CD14-positive monocyte (primary cell): ENCODE measurements at regions not wholly inside any gene's neighbourhood (a gene's known extent, or its start where the extent isn't known, plus 50 kb on each side); places are given as distances from the start of the nearest gene placed in this dataset.

ENCODE experiments used
- DNase-seq, 3 donors: peaks; one replicate each; pipeline ENCODE4 v3.0.0-alpha.2; 2011 to 2022
- H2AFZ ChIP-seq: 2 replicates; pipeline ENCODE4 v1.6.0; 2012; ENCODE audit warnings: mild to moderate bottlenecking, low read depth, low read length, inconsistent platforms; ENCODE audit not compliant: insufficient read depth, poor library complexity, severe bottlenecking
- H3K27ac ChIP-seq, 2 donors: 1 replicate in 1 of 2; 2 replicates in 1 of 2; pipeline ENCODE4 v1.5.1; 2012 to 2013; ENCODE audit warnings: low read length in 2 of 2, control low read depth in 1 of 2, inconsistent platforms in 1 of 2, low read depth in 1 of 2, mild to moderate bottlenecking in 1 of 2
- H3K27me3 ChIP-seq, 2 donors: one replicate each; pipeline versions ENCODE4 v1.6.0 to v1.6.1; 2011 to 2013; ENCODE audit warnings: low read length in 2 of 2; ENCODE audit not compliant: control insufficient read depth in 2 of 2, insufficient read depth in 2 of 2
- H3K36me3 ChIP-seq, 2 donors: replicated peaks in 1 of 2; 1 replicate in 1 of 2; 2 replicates in 1 of 2; pipeline versions ENCODE4 v1.5.1 to v1.6.1; 2012 to 2013; ENCODE audit warnings: low read length in 2 of 2, control low read depth in 1 of 2, inconsistent platforms in 1 of 2, mild to moderate bottlenecking in 1 of 2; ENCODE audit not compliant: insufficient read depth in 2 of 2, control insufficient read depth in 1 of 2
- H3K4me1 ChIP-seq, 2 donors: 1 replicate in 1 of 2; 2 replicates in 1 of 2; pipeline versions ENCODE4 v1.5.1 to v1.6.1; 2012 to 2013; ENCODE audit warnings: low read length in 2 of 2, control low read depth in 1 of 2, inconsistent platforms in 1 of 2, mild to moderate bottlenecking in 1 of 2, moderate library complexity in 1 of 2; ENCODE audit not compliant: insufficient read depth in 2 of 2, control insufficient read depth in 1 of 2
- H3K4me2 ChIP-seq: replicated peaks from 2 replicates; pipeline ENCODE3; 2012; ENCODE audit warnings: low read length, moderate library complexity, mild to moderate bottlenecking; ENCODE audit not compliant: poor library complexity, severe bottlenecking; ENCODE audit errors: extremely low read depth
- H3K4me3 ChIP-seq, 3 experiments: fragments of 200-600 bp in 1 of 3; sonication (generic) in 1 of 3; replicated peaks in 1 of 3; 1 replicate in 2 of 3; 2 replicates in 1 of 3; pipeline ENCODE4 v1.5.1; 2011 to 2013; ENCODE audit warnings: low read length in 3 of 3, mild to moderate bottlenecking in 3 of 3, control low read depth in 2 of 3, low read depth in 2 of 3, inconsistent platforms in 1 of 3, moderate library complexity in 1 of 3
- H3K79me2 ChIP-seq: 2 replicates; pipeline ENCODE4 v1.6.0; 2012; ENCODE audit warnings: mild to moderate bottlenecking, control low read depth, inconsistent platforms, low read length, moderate library complexity; ENCODE audit not compliant: insufficient read depth
- H3K9ac ChIP-seq: 2 replicates; pipeline ENCODE4 v1.6.0; 2017; ENCODE audit warnings: low read length, mild to moderate bottlenecking; ENCODE audit not compliant: insufficient read depth, poor library complexity, severe bottlenecking
- H3K9me3 ChIP-seq, 2 donors: replicated peaks in 1 of 2; 1 replicate in 1 of 2; 2 replicates in 1 of 2; pipeline versions ENCODE4 v1.5.1 to v1.6.1; 2012 to 2013; ENCODE audit warnings: low read length in 2 of 2, control low read depth in 1 of 2; ENCODE audit not compliant: control insufficient read depth in 1 of 2, insufficient read depth in 1 of 2
- H4K20me1 ChIP-seq: 2 replicates; pipeline ENCODE4 v1.6.0; 2012; ENCODE audit warnings: mild to moderate bottlenecking, low read length, control low read depth, moderate library complexity; ENCODE audit not compliant: insufficient read depth
- H3K27ac Mint-ChIP-seq, 7 donors: one replicate each; pipeline ENCODE4 v1.8.0; 2020; ENCODE audit warnings: mild to moderate bottlenecking in 7 of 7, mixed read lengths in 7 of 7, moderate library complexity in 6 of 7, inconsistent platforms in 2 of 7
- H3K27me3 Mint-ChIP-seq, 3 donors: one replicate each; pipeline ENCODE4 v1.8.0; 2021 to 2022; ENCODE audit warnings: low read depth in 3 of 3, mild to moderate bottlenecking in 3 of 3, mixed read lengths in 3 of 3, moderate library complexity in 3 of 3, inconsistent platforms in 1 of 3
- H3K36me3 Mint-ChIP-seq, 2 donors: one replicate each; pipeline ENCODE4 v1.8.0; 2020; ENCODE audit warnings: mixed read lengths in 2 of 2, inconsistent platforms in 1 of 2, mild to moderate bottlenecking in 1 of 2
- H3K4me1 Mint-ChIP-seq: one replicate; pipeline ENCODE4 v1.8.0; 2020; ENCODE audit warnings: mild to moderate bottlenecking, mixed read lengths
- H3K4me3 Mint-ChIP-seq, 2 donors: one replicate each; pipeline ENCODE4 v1.8.0; 2020; ENCODE audit warnings: mild to moderate bottlenecking in 2 of 2, mixed read lengths in 2 of 2, moderate library complexity in 1 of 2
- H3K9me3 Mint-ChIP-seq, 7 donors: one replicate each; pipeline ENCODE4 v1.8.0; 2020 to 2022; ENCODE audit warnings: mixed read lengths in 7 of 7, mild to moderate bottlenecking in 6 of 7, moderate library complexity in 6 of 7, inconsistent platforms in 2 of 7
- WGBS: methylation state at CpG from one replicate; pipeline ENCODE4 v1.1.5; 2013; ENCODE audit warnings: missing lambda C conversion rate; ENCODE audit not compliant: insufficient coverage; 5-methylcytosine and 5-hydroxymethylcytosine counted together
- intact Hi-C, 2 donors: fragments of 100-400 bp; cut with micrococcal nuclease; formaldehyde crosslinking; loops; one replicate each; pipeline versions ENCODE4 v1.15.0 to v1.15.1; 2023
- TF ChIP-seq, protein P1 (sequence below): fragments of 200-600 bp; IDR thresholded peaks from one replicate; pipeline ENCODE4 v1.8.0; 2022; ENCODE audit warnings: antibody characterized with exemption, mild to moderate bottlenecking

DNA sequence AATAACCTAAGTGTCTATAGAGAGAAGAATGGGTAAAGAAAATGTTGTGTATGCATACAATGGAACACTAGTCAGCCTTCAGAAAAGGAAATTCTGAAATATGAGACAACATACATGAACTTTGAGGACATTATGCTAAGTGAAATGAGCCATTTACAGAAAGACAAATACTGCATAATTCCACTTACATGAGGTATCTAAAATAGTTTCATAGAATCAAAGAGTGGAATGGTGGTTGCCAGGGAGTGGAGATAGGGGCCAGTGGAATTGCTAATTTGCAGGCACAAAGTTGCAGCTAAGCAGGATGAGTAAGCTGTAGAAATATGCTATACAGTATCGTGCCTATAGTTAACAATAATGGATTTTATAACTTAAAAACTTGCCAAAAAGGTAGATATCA, 779.6 kb upstream of the ARPP21 start:
- H4K20me1 ChIP-seq = no peaks in the 10 kb centered on the region
- Mint-ChIP-seq H3K27me3 (peaks cover 0 to 3% (median 2%) of the 10 kb centered on the region in 3 donors), H3K9me3 (peaks cover 0 to 6% (median 5%) of the 10 kb centered on the region in 7 donors), H3K36me3 (no peaks in the 10 kb centered on the region), H3K27ac (no peak overlapping the region), H3K4me1 (no peaks in the 10 kb centered on the region), H3K4me3 (no peak overlapping the region)
- peaks cover 0 to 2% of the 10 kb centered on the region in 2 donors for H3K9me3 ChIP-seq
- no peaks in the 10 kb centered on the region for H3K27me3 ChIP-seq
- H3K79me2 ChIP-seq = no peaks in the 10 kb centered on the region
- H3K4me3 ChIP-seq = no peak overlapping the region
- no peak overlapping the region for H3K4me2 ChIP-seq
- no peaks in the 10 kb centered on the region for H3K4me1 ChIP-seq
- no CpG with 5 or more reads among the region's 1 CpG for WGBS
- no peak overlapping the region for H2AFZ ChIP-seq
- intact Hi-C loops = no loop called here
- H3K27ac ChIP-seq = no peak overlapping the region
- TF ChIP-seq, protein P1, sequence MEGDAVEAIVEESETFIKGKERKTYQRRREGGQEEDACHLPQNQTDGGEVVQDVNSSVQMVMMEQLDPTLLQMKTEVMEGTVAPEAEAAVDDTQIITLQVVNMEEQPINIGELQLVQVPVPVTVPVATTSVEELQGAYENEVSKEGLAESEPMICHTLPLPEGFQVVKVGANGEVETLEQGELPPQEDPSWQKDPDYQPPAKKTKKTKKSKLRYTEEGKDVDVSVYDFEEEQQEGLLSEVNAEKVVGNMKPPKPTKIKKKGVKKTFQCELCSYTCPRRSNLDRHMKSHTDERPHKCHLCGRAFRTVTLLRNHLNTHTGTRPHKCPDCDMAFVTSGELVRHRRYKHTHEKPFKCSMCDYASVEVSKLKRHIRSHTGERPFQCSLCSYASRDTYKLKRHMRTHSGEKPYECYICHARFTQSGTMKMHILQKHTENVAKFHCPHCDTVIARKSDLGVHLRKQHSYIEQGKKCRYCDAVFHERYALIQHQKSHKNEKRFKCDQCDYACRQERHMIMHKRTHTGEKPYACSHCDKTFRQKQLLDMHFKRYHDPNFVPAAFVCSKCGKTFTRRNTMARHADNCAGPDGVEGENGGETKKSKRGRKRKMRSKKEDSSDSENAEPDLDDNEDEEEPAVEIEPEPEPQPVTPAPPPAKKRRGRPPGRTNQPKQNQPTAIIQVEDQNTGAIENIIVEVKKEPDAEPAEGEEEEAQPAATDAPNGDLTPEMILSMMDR = no peak
- DNase-seq = no peak
- H3K9ac ChIP-seq = no peak overlapping the region
- H3K36me3 ChIP-seq = no peaks in the 10 kb centered on the region

- no peak overlapping the region for H3K9ac ChIP-seq
- H3K4me3 ChIP-seq = no peak overlapping the region
- H3K36me3 ChIP-seq = no peaks in the 10 kb centered on the region
- Mint-ChIP-seq H3K9me3 (peaks cover 0 to 9% (median 5%) of the 10 kb centered on the region in 7 donors), H3K36me3 (no peaks in the 10 kb centered on the region), H3K4me3 (no peak overlapping the region), H3K27me3 (peaks cover 0 to 3% (median 0%) of the 10 kb centered on the region in 3 donors), H3K4me1 (no peaks in the 10 kb centered on the region), H3K27ac (no peak overlapping the region)
- no peak overlapping the region for H2AFZ ChIP-seq
- intact Hi-C loops = no loop called here
- no peaks in the 10 kb centered on the region for H3K4me1 ChIP-seq
- H4K20me1 ChIP-seq = no peaks in the 10 kb centered on the region
- WGBS = 81% methylated on average over 2 of the region's 4 CpGs
- peaks cover 0 to 5% of the 10 kb centered on the region in 2 donors for H3K9me3 ChIP-seq
- TF ChIP-seq, protein P1 = no peak
- no peaks in the 10 kb centered on the region for H3K79me2 ChIP-seq
- no peak overlapping the region for H3K27ac ChIP-seq
- no peak overlapping the region for H3K4me2 ChIP-seq
- DNase-seq = no peak
- H3K27me3 ChIP-seq = no peaks in the 10 kb centered on the region
Measured at GRCh38 chr3:34862456-34862855, 776.9 kb upstream of the ARPP21 start.
